ENCODE measurements at regions not wholly inside any gene's neighbourhood (a gene's known extent, or its start where the extent isn't known, plus 50 kb on each side); places are given as distances from the start of the nearest gene placed in this dataset.

- H2AFZ ChIP-seq (ENCODE audit: low read length) = peak overlapping the region; percentile 28; the same call in 1 of the 2 replicates
- FAIRE-seq = no peak
- WGBS, 2 experiments (ENCODE audit: extremely low coverage in 1 of 2, insufficient coverage in 1 of 2, insufficient read length in 1 of 2, insufficient replicate concordance in 2 of 2, low coverage in 1 of 2, low lambda C conversion rate in 2 of 2, missing lambda C conversion rate in 1 of 2) = 72% methylated on average over 15 of the region's 15 CpGs; no CpG with 5 or more reads in 1 of the 2 experiments
- H2BK120ac ChIP-seq (replicated peaks; ENCODE audit: low read depth, low read length) = peak overlapping the region; percentile 69
- peak overlapping the region; percentile 97; the same call in 1 of the 2 replicates for H2BK15ac ChIP-seq (ENCODE audit: low read length)
- no peak overlapping the region for H3K56ac ChIP-seq (replicated peaks; ENCODE audit: insufficient read length, low read depth, low read length)
- peaks cover 0 to 33% (median 24%) of the 10 kb centered on the region in 4 experiments; a peak in 6 of 7 replicates for H3K27me3 ChIP-seq (replicated peaks in 1 of 4; ENCODE audit: control insufficient read depth in 3 of 4, extremely low read depth in 1 of 4, insufficient read depth in 3 of 4, low read length in 3 of 4)
- no peaks in the 10 kb centered on the region for H3K79me1 ChIP-seq (ENCODE audit: low read depth, low read length)
- no peaks in the 10 kb centered on the region for H4K20me1 ChIP-seq (replicated peaks in 1 of 2; ENCODE audit: control insufficient read depth in 1 of 2, insufficient read depth in 2 of 2, low read length in 2 of 2)
- peak overlapping the region; percentile 71 for H3K18ac ChIP-seq (ENCODE audit: extremely low read depth, low read length)
- no peak overlapping the region; the same call in 1 of the 2 replicates for H2BK5ac ChIP-seq (ENCODE audit: low read depth, low read length)
- peak overlapping the region; percentile 89 for H4K8ac ChIP-seq (ENCODE audit: extremely low read depth, insufficient read depth, low read length)
- peak overlapping the region; percentile 89; the same call in 1 of the 2 replicates for H2BK12ac ChIP-seq (ENCODE audit: low read depth, low read length)
- peak overlapping the region; percentile 65; the same call in 1 of the 2 replicates for H2AK5ac ChIP-seq (ENCODE audit: low read depth, low read length)
- H3K4me1 ChIP-seq (replicated peaks in 1 of 4; ENCODE audit: control insufficient read depth in 3 of 4, insufficient read depth in 4 of 4, low read length in 3 of 4) = peaks cover 0 to 8% (median 5%) of the 10 kb centered on the region in 4 experiments; a peak in 5 of 7 replicates
- H3K27ac ChIP-seq (ENCODE audit: low read depth, low read length) = no peak overlapping the region
- H3K4ac ChIP-seq (replicated peaks; ENCODE audit: insufficient read length, low read depth, low read length) = peak overlapping the region; percentile 98
- peak overlapping the region in 3 of 4 experiments; percentile 6 to 59 (median 15); a peak in 2 of 8 replicates for H3K4me3 ChIP-seq (ENCODE audit: extremely low read depth in 1 of 4, insufficient read depth in 2 of 4, low read depth in 3 of 4, low read length in 4 of 4)
- peak overlapping the region; percentile 88 for H4K91ac ChIP-seq (replicated peaks; ENCODE audit: insufficient read length, low read length)
- H3K9me3 ChIP-seq (ENCODE audit: insufficient read depth in 2 of 2, low read depth in 1 of 2, low read length in 1 of 2) = no peaks in the 10 kb centered on the region; a peak in 1 of 4 replicates
- peak overlapping the region; percentile 42 to 75; a peak in 3 of 4 replicates for H3K4me2 ChIP-seq (ENCODE audit: insufficient read depth in 1 of 2, low read depth in 2 of 2, low read length in 2 of 2)
- TF ChIP-seq, protein P1, sequence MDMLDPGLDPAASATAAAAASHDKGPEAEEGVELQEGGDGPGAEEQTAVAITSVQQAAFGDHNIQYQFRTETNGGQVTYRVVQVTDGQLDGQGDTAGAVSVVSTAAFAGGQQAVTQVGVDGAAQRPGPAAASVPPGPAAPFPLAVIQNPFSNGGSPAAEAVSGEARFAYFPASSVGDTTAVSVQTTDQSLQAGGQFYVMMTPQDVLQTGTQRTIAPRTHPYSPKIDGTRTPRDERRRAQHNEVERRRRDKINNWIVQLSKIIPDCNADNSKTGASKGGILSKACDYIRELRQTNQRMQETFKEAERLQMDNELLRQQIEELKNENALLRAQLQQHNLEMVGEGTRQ (IDR thresholded peaks at IDR 0.05; ENCODE audit: low read length) = 0 out of 2 replicates have a peak, but pooled peaks have one; percentile 4
- TF ChIP-seq, protein P2, sequence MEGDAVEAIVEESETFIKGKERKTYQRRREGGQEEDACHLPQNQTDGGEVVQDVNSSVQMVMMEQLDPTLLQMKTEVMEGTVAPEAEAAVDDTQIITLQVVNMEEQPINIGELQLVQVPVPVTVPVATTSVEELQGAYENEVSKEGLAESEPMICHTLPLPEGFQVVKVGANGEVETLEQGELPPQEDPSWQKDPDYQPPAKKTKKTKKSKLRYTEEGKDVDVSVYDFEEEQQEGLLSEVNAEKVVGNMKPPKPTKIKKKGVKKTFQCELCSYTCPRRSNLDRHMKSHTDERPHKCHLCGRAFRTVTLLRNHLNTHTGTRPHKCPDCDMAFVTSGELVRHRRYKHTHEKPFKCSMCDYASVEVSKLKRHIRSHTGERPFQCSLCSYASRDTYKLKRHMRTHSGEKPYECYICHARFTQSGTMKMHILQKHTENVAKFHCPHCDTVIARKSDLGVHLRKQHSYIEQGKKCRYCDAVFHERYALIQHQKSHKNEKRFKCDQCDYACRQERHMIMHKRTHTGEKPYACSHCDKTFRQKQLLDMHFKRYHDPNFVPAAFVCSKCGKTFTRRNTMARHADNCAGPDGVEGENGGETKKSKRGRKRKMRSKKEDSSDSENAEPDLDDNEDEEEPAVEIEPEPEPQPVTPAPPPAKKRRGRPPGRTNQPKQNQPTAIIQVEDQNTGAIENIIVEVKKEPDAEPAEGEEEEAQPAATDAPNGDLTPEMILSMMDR (IDR thresholded peaks at IDR 0.05; ENCODE audit: control extremely low read depth in 1 of 3, insufficient read depth in 1 of 3, low read depth in 1 of 3, low read length in 3 of 3) = no peak
- no peaks in the 10 kb centered on the region for H3K36me3 ChIP-seq (ENCODE audit: control insufficient read depth in 2 of 4, insufficient read depth in 4 of 4, low read length in 3 of 4)
- no peak overlapping the region for H3K14ac ChIP-seq (ENCODE audit: insufficient read length)
- ChIA-PET POLR2A (ENCODE audit: partially characterized antibody) (interaction anchor here (0.9 to 1.8 kb wide), 5 partner anchors 12 to 257 kb away, joined by 4 to 5 read pairs (median 4); no protein-coding TSS in a partner anchor), CTCF (ENCODE audit: partially characterized antibody) (interaction anchor here (0.8 to 1.9 kb wide), 3 partner anchors 61 to 96 kb away, joined by 3 to 6 read pairs (median 5); no protein-coding TSS in a partner anchor)
- DNase-seq (ENCODE audit: low read depth in 1 of 2, low spot score in 2 of 2) = no peak
- peak overlapping the region; percentile 75; the same call in 1 of the 2 replicates for H2BK20ac ChIP-seq (ENCODE audit: low read length)
- H3K9ac ChIP-seq (replicated peaks in 1 of 4; ENCODE audit: extremely low read depth in 1 of 4, low read depth in 3 of 4, low read length in 3 of 4) = no peak overlapping the region
- no peaks in the 10 kb centered on the region for H3K79me2 ChIP-seq (ENCODE audit: control insufficient read depth in 1 of 2, insufficient read depth in 2 of 2, low read length in 2 of 2)
- H3K23me2 ChIP-seq (ENCODE audit: low read depth, low read length) = peaks cover 2% of the 10 kb centered on the region; the same call in 1 of the 2 replicates
- H3K23ac ChIP-seq (ENCODE audit: insufficient read length) = no peak overlapping the region
- no peak overlapping the region for H4K5ac ChIP-seq (ENCODE audit: insufficient read length, low read depth, low read length)
Observed at GRCh38 chr3:194070220-194070633, 65.7 kb upstream of the HES1 start.

Data from H1 (cell line).